GM23338 (cell line): ENCODE measurements at regions not wholly inside any gene's neighbourhood (a gene's known extent, or its start where the extent isn't known, plus 50 kb on each side); places are given as distances from the start of the nearest gene placed in this dataset.

ENCODE experiments used
- ATAC-seq: fragments of 200-7000 bp; cut with Tn5 transposase; 3 replicates; pipeline ENCODE4 v1.9.1; 2020
- DNase-seq: peaks from one replicate; pipeline ENCODE4 v3.0.0-alpha.2; 2015; ENCODE audit warnings: low spot score
- H2AFZ ChIP-seq: fragments of 200-600 bp; sonication (generic); 2 replicates; pipeline ENCODE4 v1.8.0; 2016; ENCODE audit warnings: antibody characterized with exemption, mild to moderate bottlenecking, moderate library complexity
- H3F3A ChIP-seq: fragments of 200-600 bp; sonication (generic); replicated peaks from 2 replicates; pipeline ENCODE4 v1.8.0; 2017; ENCODE audit warnings: antibody characterized with exemption, mixed run types, low read depth
- H3K27ac ChIP-seq: fragments of 200-600 bp; sonication (generic); 2 replicates; pipeline ENCODE4 v1.6.1; 2016; ENCODE audit warnings: low read depth
- H3K27me3 ChIP-seq: fragments of 200-600 bp; sonication (generic); 2 replicates; pipeline ENCODE4 v1.8.0; 2016; ENCODE audit warnings: mild to moderate bottlenecking, mixed run types, moderate library complexity; ENCODE audit not compliant: insufficient read depth
- H3K36me3 ChIP-seq: fragments of 200-600 bp; sonication (generic); 2 replicates; pipeline ENCODE4 v1.8.0; 2016; ENCODE audit warnings: mild to moderate bottlenecking; ENCODE audit not compliant: insufficient read depth
- H3K4me1 ChIP-seq: fragments of 200-600 bp; sonication (generic); 2 replicates; pipeline ENCODE4 v1.8.0; 2016; ENCODE audit warnings: mild to moderate bottlenecking, moderate library complexity; ENCODE audit not compliant: insufficient read depth
- H3K4me2 ChIP-seq: fragments of 200-600 bp; sonication (generic); 2 replicates; pipeline ENCODE4 v1.7.1; 2017; ENCODE audit warnings: mixed run types
- H3K4me3 ChIP-seq: fragments of 200-600 bp; sonication (generic); 2 replicates; pipeline ENCODE4 v1.6.1; 2016; ENCODE audit warnings: mixed run types
- H3K79me2 ChIP-seq: fragments of 200-600 bp; sonication (generic); replicated peaks from 2 replicates; pipeline ENCODE4 v1.8.0; 2017; ENCODE audit warnings: mild to moderate bottlenecking; ENCODE audit not compliant: insufficient read depth
- H3K9me2 ChIP-seq: fragments of 200-600 bp; sonication (generic); 2 replicates; pipeline ENCODE4 v1.8.0; 2017; ENCODE audit not compliant: insufficient read depth
- H4K20me1 ChIP-seq: fragments of 200-600 bp; sonication (generic); replicated peaks from 2 replicates; pipeline ENCODE4 v1.8.0; 2017; ENCODE audit warnings: mild to moderate bottlenecking; ENCODE audit not compliant: insufficient read depth
- H3K27ac Mint-ChIP-seq: 2 replicates; pipeline ENCODE4 v1.8.0; 2020; ENCODE audit warnings: inconsistent platforms, mild to moderate bottlenecking, moderate library complexity, mixed read lengths
- H3K27me3 Mint-ChIP-seq: 3 replicates; pipeline ENCODE4 v1.8.0; 2022; ENCODE audit warnings: low read depth, mild to moderate bottlenecking, moderate library complexity, mixed read lengths, inconsistent platforms; ENCODE audit not compliant: insufficient read depth, poor library complexity
- H3K36me3 Mint-ChIP-seq: 3 replicates; pipeline ENCODE4 v1.8.0; 2021; ENCODE audit warnings: low read depth, mild to moderate bottlenecking, inconsistent platforms, moderate library complexity, mixed read lengths
- H3K4me1 Mint-ChIP-seq: 3 replicates; pipeline ENCODE4 v1.8.0; 2020; ENCODE audit warnings: mild to moderate bottlenecking, inconsistent platforms, mixed read lengths
- H3K4me3 Mint-ChIP-seq: 3 replicates; pipeline ENCODE4 v1.8.0; 2021; ENCODE audit warnings: moderate library complexity, mild to moderate bottlenecking, inconsistent platforms, mixed read lengths
- H3K9me3 Mint-ChIP-seq: 3 replicates; pipeline ENCODE4 v1.8.0; 2020; ENCODE audit warnings: moderate library complexity, mild to moderate bottlenecking, inconsistent platforms, mixed read lengths
- CREB1 ChIP-seq: fragments of 250-450 bp; sonication (Bioruptor Pico); IDR thresholded peaks from 2 replicates; pipeline ENCODE4 v1.5.0; 2020; ENCODE audit warnings: low read depth, mild to moderate bottlenecking, moderate library complexity
- EZH2 ChIP-seq: fragments of 200-600 bp; sonication (generic); IDR thresholded peaks from one replicate; pipeline ENCODE4 v1.8.0; 2017; ENCODE audit warnings: antibody characterized with exemption, mild to moderate bottlenecking, low read depth; ENCODE audit not compliant: unreplicated experiment
- JUNB ChIP-seq: IDR thresholded peaks from one replicate; pipeline ENCODE4 v1.6.1; 2016; ENCODE audit warnings: antibody characterized with exemption; ENCODE audit not compliant: unreplicated experiment
- NANOG ChIP-seq: IDR thresholded peaks from 2 replicates; pipeline ENCODE4 v1.6.1; 2016; ENCODE audit warnings: antibody characterized with exemption, borderline replicate concordance
- POLR2AphosphoS5 ChIP-seq: IDR thresholded peaks from 2 replicates; pipeline ENCODE4 v1.6.1; 2016; ENCODE audit warnings: antibody characterized with exemption, low read depth
- STAT1 ChIP-seq: IDR thresholded peaks from one replicate; pipeline ENCODE4 v1.6.1; 2016; ENCODE audit warnings: antibody characterized with exemption; ENCODE audit not compliant: unreplicated experiment
- ZNF114 ChIP-seq: fragments of 250-450 bp; sonication (Bioruptor Pico); IDR thresholded peaks from 2 replicates; pipeline ENCODE4 v1.5.0; 2020; ENCODE audit warnings: mild to moderate bottlenecking, moderate library complexity
- ZNF331 ChIP-seq: fragments of 250-450 bp; sonication (Bioruptor Pico); IDR thresholded peaks from 2 replicates; pipeline ENCODE4 v1.5.0; 2020; ENCODE audit warnings: low read depth, mild to moderate bottlenecking, moderate library complexity
- TF ChIP-seq, protein P1 (sequence below): fragments of 250-450 bp; sonication (Bioruptor Pico); IDR thresholded peaks from 2 replicates; pipeline ENCODE4 v1.5.0; 2020; ENCODE audit warnings: mild to moderate bottlenecking, moderate library complexity
- TF ChIP-seq, protein P2 (sequence below): IDR thresholded peaks from 2 replicates; pipeline ENCODE4 v1.6.1; 2016; ENCODE audit warnings: antibody characterized with exemption
- TF ChIP-seq, protein P3 (sequence below), 2 experiments: fragments of 200-600 bp in 1 of 2; sonication (generic) in 1 of 2; conservative IDR thresholded peaks; 2 replicates each; pipeline versions ENCODE4 v1.5.1 to v1.6.1; 2016 to 2017; ENCODE audit warnings: antibody characterized with exemption in 2 of 2, low read depth in 2 of 2, mild to moderate bottlenecking in 2 of 2, moderate library complexity in 1 of 2
- TF ChIP-seq, protein P4 (sequence below): IDR thresholded peaks from one replicate; pipeline ENCODE4 v1.6.1; 2018; ENCODE audit warnings: antibody characterized with exemption; ENCODE audit not compliant: unreplicated experiment

DNA sequence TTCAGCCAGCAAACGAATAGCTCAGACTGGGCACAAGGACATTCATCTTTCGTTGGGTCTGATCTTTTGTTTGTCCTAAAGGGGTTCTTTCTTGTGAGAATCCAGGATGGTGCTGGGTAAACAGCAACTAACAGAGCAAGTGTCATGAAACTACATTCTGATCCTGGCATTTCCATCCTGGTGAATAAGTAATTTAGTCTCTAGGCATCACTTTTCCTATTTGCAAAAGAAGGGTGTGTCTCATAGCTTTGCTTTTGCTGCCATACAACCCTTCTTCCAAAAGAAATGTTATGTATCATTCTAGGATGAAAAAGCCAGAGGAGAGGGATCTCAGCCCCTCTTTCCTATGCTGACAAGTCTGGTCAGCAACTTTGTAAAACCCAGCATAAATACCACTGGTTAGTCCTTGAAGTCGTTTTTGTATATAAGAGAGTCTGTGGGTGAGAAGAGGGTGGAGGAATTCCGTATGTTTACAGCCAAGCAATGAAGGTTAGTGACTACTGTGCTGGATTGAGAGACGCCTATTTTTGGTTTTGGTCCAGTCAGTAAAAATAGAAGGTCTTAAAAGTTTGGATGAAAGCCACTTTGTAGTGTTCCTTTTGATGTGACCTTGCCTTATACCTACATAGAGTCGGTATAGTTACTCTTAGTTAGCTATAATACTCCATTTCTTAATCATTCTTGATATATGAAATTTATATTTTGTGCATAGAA lies 88.4 kb upstream of the SLC25A13 start:
- Histone ChIP-seq H3K4me3 (no peak overlapping the region), H3F3A (no peaks in the 10 kb centered on the region), H3K4me2 (no peak overlapping the region), H4K20me1 (no peaks in the 10 kb centered on the region), H2AFZ (no peak overlapping the region), H3K36me3 (no peaks in the 10 kb centered on the region), H3K27me3 (no peaks in the 10 kb centered on the region), H3K9me2 (no peaks in the 10 kb centered on the region), H3K27ac (no peak overlapping the region), H3K79me2 (no peaks in the 10 kb centered on the region), H3K4me1 (no peaks in the 10 kb centered on the region)
- DNase-seq: no peak
- Mint-ChIP-seq H3K27me3 (no peaks in the 10 kb centered on the region), H3K27ac (no peak overlapping the region), H3K36me3 (no peaks in the 10 kb centered on the region), H3K4me3 (no peak overlapping the region), H3K4me1 (peaks cover 3% of the 10 kb centered on the region), H3K9me3 (no peaks in the 10 kb centered on the region)
- TF ChIP-seq, protein P1, sequence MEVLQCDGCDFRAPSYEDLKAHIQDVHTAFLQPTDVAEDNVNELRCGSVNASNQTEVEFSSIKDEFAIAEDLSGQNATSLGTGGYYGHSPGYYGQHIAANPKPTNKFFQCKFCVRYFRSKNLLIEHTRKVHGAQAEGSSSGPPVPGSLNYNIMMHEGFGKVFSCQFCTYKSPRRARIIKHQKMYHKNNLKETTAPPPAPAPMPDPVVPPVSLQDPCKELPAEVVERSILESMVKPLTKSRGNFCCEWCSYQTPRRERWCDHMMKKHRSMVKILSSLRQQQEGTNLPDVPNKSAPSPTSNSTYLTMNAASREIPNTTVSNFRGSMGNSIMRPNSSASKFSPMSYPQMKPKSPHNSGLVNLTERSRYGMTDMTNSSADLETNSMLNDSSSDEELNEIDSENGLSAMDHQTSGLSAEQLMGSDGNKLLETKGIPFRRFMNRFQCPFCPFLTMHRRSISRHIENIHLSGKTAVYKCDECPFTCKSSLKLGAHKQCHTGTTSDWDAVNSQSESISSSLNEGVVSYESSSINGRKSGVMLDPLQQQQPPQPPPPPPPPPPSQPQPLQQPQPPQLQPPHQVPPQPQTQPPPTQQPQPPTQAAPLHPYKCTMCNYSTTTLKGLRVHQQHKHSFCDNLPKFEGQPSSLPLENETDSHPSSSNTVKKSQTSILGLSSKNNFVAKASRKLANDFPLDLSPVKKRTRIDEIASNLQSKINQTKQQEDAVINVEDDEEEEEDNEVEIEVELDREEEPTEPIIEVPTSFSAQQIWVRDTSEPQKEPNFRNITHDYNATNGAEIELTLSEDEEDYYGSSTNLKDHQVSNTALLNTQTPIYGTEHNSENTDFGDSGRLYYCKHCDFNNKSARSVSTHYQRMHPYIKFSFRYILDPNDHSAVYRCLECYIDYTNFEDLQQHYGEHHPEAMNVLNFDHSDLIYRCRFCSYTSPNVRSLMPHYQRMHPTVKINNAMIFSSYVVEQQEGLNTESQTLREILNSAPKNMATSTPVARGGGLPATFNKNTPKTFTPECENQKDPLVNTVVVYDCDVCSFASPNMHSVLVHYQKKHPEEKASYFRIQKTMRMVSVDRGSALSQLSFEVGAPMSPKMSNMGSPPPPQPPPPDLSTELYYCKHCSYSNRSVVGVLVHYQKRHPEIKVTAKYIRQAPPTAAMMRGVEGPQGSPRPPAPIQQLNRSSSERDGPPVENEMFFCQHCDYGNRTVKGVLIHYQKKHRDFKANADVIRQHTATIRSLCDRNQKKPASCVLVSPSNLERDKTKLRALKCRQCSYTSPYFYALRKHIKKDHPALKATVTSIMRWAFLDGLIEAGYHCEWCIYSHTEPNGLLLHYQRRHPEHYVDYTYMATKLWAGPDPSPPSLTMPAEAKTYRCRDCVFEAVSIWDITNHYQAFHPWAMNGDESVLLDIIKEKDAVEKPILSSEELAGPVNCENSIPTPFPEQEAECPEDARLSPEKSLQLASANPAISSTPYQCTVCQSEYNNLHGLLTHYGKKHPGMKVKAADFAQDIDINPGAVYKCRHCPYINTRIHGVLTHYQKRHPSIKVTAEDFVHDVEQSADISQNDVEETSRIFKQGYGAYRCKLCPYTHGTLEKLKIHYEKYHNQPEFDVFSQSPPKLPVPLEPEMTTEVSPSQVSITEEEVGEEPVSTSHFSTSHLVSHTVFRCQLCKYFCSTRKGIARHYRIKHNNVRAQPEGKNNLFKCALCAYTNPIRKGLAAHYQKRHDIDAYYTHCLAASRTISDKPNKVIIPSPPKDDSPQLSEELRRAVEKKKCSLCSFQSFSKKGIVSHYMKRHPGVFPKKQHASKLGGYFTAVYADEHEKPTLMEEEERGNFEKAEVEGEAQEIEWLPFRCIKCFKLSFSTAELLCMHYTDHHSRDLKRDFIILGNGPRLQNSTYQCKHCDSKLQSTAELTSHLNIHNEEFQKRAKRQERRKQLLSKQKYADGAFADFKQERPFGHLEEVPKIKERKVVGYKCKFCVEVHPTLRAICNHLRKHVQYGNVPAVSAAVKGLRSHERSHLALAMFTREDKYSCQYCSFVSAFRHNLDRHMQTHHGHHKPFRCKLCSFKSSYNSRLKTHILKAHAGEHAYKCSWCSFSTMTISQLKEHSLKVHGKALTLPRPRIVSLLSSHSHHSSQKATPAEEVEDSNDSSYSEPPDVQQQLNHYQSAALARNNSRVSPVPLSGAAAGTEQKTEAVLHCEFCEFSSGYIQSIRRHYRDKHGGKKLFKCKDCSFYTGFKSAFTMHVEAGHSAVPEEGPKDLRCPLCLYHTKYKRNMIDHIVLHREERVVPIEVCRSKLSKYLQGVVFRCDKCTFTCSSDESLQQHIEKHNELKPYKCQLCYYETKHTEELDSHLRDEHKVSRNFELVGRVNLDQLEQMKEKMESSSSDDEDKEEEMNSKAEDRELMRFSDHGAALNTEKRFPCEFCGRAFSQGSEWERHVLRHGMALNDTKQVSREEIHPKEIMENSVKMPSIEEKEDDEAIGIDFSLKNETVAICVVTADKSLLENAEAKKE: no peak
- TF ChIP-seq ZNF331: no peak
- no peak for TF ChIP-seq ZNF114 (CRISPR knock-in tag)
- TF ChIP-seq POLR2AphosphoS5: no peak
- TF ChIP-seq CREB1 (CRISPR knock-in tag): no peak
- no peak for TF ChIP-seq NANOG
- TF ChIP-seq JUNB: no peak
- TF ChIP-seq, protein P2, sequence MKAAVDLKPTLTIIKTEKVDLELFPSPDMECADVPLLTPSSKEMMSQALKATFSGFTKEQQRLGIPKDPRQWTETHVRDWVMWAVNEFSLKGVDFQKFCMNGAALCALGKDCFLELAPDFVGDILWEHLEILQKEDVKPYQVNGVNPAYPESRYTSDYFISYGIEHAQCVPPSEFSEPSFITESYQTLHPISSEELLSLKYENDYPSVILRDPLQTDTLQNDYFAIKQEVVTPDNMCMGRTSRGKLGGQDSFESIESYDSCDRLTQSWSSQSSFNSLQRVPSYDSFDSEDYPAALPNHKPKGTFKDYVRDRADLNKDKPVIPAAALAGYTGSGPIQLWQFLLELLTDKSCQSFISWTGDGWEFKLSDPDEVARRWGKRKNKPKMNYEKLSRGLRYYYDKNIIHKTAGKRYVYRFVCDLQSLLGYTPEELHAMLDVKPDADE: no peak
- no peak for TF ChIP-seq EZH2
- TF ChIP-seq, protein P3, sequence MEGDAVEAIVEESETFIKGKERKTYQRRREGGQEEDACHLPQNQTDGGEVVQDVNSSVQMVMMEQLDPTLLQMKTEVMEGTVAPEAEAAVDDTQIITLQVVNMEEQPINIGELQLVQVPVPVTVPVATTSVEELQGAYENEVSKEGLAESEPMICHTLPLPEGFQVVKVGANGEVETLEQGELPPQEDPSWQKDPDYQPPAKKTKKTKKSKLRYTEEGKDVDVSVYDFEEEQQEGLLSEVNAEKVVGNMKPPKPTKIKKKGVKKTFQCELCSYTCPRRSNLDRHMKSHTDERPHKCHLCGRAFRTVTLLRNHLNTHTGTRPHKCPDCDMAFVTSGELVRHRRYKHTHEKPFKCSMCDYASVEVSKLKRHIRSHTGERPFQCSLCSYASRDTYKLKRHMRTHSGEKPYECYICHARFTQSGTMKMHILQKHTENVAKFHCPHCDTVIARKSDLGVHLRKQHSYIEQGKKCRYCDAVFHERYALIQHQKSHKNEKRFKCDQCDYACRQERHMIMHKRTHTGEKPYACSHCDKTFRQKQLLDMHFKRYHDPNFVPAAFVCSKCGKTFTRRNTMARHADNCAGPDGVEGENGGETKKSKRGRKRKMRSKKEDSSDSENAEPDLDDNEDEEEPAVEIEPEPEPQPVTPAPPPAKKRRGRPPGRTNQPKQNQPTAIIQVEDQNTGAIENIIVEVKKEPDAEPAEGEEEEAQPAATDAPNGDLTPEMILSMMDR (conservative IDR thresholded peaks at IDR 0.05; ENCODE audit: low read depth in 2 of 2): no peak
- no peak for TF ChIP-seq STAT1
- TF ChIP-seq, protein P4, sequence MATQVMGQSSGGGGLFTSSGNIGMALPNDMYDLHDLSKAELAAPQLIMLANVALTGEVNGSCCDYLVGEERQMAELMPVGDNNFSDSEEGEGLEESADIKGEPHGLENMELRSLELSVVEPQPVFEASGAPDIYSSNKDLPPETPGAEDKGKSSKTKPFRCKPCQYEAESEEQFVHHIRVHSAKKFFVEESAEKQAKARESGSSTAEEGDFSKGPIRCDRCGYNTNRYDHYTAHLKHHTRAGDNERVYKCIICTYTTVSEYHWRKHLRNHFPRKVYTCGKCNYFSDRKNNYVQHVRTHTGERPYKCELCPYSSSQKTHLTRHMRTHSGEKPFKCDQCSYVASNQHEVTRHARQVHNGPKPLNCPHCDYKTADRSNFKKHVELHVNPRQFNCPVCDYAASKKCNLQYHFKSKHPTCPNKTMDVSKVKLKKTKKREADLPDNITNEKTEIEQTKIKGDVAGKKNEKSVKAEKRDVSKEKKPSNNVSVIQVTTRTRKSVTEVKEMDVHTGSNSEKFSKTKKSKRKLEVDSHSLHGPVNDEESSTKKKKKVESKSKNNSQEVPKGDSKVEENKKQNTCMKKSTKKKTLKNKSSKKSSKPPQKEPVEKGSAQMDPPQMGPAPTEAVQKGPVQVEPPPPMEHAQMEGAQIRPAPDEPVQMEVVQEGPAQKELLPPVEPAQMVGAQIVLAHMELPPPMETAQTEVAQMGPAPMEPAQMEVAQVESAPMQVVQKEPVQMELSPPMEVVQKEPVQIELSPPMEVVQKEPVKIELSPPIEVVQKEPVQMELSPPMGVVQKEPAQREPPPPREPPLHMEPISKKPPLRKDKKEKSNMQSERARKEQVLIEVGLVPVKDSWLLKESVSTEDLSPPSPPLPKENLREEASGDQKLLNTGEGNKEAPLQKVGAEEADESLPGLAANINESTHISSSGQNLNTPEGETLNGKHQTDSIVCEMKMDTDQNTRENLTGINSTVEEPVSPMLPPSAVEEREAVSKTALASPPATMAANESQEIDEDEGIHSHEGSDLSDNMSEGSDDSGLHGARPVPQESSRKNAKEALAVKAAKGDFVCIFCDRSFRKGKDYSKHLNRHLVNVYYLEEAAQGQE: no peak
- ATAC-seq: no peak
